H9 (cell line): ENCODE measurements at regions not wholly inside any gene's neighbourhood (a gene's known extent, or its start where the extent isn't known, plus 50 kb on each side); places are given as distances from the start of the nearest gene placed in this dataset.

Source experiments
- DNase-seq: peaks from one replicate; pipeline ENCODE4 v3.0.0-alpha.2; 2017
- H2AFZ ChIP-seq: one replicate; pipeline ENCODE4 v1.6.1; 2013; ENCODE audit warnings: mild to moderate bottlenecking, low read length, control low read depth, moderate library complexity
- H2AK5ac ChIP-seq: 2 replicates; pipeline ENCODE4 v1.6.1; 2013; ENCODE audit warnings: low read length, control low read depth, mixed read lengths; ENCODE audit not compliant: insufficient read length
- H2BK120ac ChIP-seq: one replicate; pipeline ENCODE4 v1.6.1; 2013; ENCODE audit warnings: low read depth, mild to moderate bottlenecking, low read length, control low read depth, inconsistent platforms; ENCODE audit not compliant: poor library complexity, severe bottlenecking
- H2BK12ac ChIP-seq: 2 replicates; pipeline ENCODE4 v1.6.1; 2013; ENCODE audit warnings: low read length, control low read depth, mixed read lengths, low read depth; ENCODE audit not compliant: insufficient read length
- H2BK15ac ChIP-seq: 2 replicates; pipeline ENCODE4 v1.6.1; 2013; ENCODE audit warnings: low read depth, low read length, control low read depth
- H2BK20ac ChIP-seq: one replicate; pipeline ENCODE4 v1.6.1; 2013; ENCODE audit warnings: low read depth, mild to moderate bottlenecking, low read length, control low read depth, inconsistent platforms; ENCODE audit not compliant: poor library complexity, severe bottlenecking
- H2BK5ac ChIP-seq: 2 replicates; pipeline ENCODE4 v1.6.1; 2013; ENCODE audit warnings: low read length, control low read depth, mixed read lengths; ENCODE audit not compliant: insufficient read length
- H3K14ac ChIP-seq: 2 replicates; pipeline ENCODE4 v1.6.1; 2013; ENCODE audit warnings: low read length, control low read depth; ENCODE audit not compliant: insufficient read depth
- H3K18ac ChIP-seq: 2 replicates; pipeline ENCODE4 v1.6.1; 2013; ENCODE audit warnings: low read depth, mild to moderate bottlenecking, mixed read lengths, low read length, control low read depth; ENCODE audit not compliant: insufficient read length
- H3K23ac ChIP-seq: 2 replicates; pipeline ENCODE4 v1.6.1; 2013; ENCODE audit warnings: low read length, control low read depth, mixed read lengths, low read depth; ENCODE audit not compliant: insufficient read length
- H3K23me2 ChIP-seq: 2 replicates; pipeline ENCODE4 v1.6.1; 2013; ENCODE audit warnings: low read depth, mild to moderate bottlenecking, mixed read lengths, low read length, control low read depth; ENCODE audit not compliant: insufficient read length, poor library complexity, severe bottlenecking
- H3K27ac ChIP-seq: 2 replicates; pipeline ENCODE4 v1.5.1; 2013; ENCODE audit warnings: low read length, control low read depth, mixed read lengths, low read depth; ENCODE audit not compliant: insufficient read length
- H3K27me3 ChIP-seq: 2 replicates; pipeline ENCODE4 v1.6.1; 2013; ENCODE audit warnings: low read length, control low read depth, inconsistent platforms; ENCODE audit not compliant: insufficient read depth
- H3K4ac ChIP-seq: 2 replicates; pipeline ENCODE4 v1.6.1; 2013; ENCODE audit warnings: low read depth, mild to moderate bottlenecking, control low read depth, inconsistent platforms, low read length, moderate library complexity
- H3K4me1 ChIP-seq: 2 replicates; pipeline ENCODE4 v1.6.1; 2013; ENCODE audit warnings: low read length, control low read depth, inconsistent platforms; ENCODE audit not compliant: insufficient read depth
- H3K4me2 ChIP-seq: 2 replicates; pipeline ENCODE4 v1.6.1; 2013; ENCODE audit warnings: low read length, control low read depth, mixed read lengths; ENCODE audit not compliant: insufficient read length, insufficient read depth
- H3K56ac ChIP-seq: 2 replicates; pipeline ENCODE4 v1.6.1; 2013; ENCODE audit warnings: low read depth, mild to moderate bottlenecking, mixed read lengths, low read length, control low read depth; ENCODE audit not compliant: insufficient read length
- H3K79me1 ChIP-seq: 2 replicates; pipeline ENCODE4 v1.6.1; 2013; ENCODE audit warnings: low read depth, mild to moderate bottlenecking, moderate library complexity, low read length, control low read depth, inconsistent platforms; ENCODE audit not compliant: insufficient read depth, poor library complexity, severe bottlenecking
- H3K79me2 ChIP-seq: 2 replicates; pipeline ENCODE4 v1.6.1; 2013; ENCODE audit warnings: low read length, control low read depth, inconsistent platforms; ENCODE audit not compliant: insufficient read depth
- H3K9ac ChIP-seq: 2 replicates; pipeline ENCODE4 v1.6.1; 2013; ENCODE audit warnings: low read length, control low read depth, mixed read lengths; ENCODE audit not compliant: insufficient read length; ENCODE audit errors: extremely low read depth
- H3K9me3 ChIP-seq: one replicate; pipeline ENCODE4 v1.6.1; 2013; ENCODE audit warnings: low read depth, low read length, inconsistent platforms; ENCODE audit not compliant: control insufficient read depth
- H3T11ph ChIP-seq: one replicate; pipeline ENCODE4 v1.6.1; 2013; ENCODE audit warnings: mild to moderate bottlenecking, low read length, control low read depth, inconsistent platforms
- H4K20me1 ChIP-seq: one replicate; pipeline ENCODE4 v1.6.1; 2013; ENCODE audit not compliant: control insufficient read depth, insufficient read length, insufficient read depth
- H4K5ac ChIP-seq: 2 replicates; pipeline ENCODE4 v1.6.1; 2013; ENCODE audit warnings: low read depth, mild to moderate bottlenecking, mixed read lengths, low read length, control low read depth; ENCODE audit not compliant: insufficient read length
- H4K8ac ChIP-seq: replicated peaks from 2 replicates; pipeline ENCODE4 v1.6.1; 2013; ENCODE audit warnings: low read length, control low read depth, mixed read lengths, low read depth; ENCODE audit not compliant: insufficient read length
- H4K91ac ChIP-seq: 2 replicates; pipeline ENCODE4 v1.6.1; 2013; ENCODE audit warnings: low read depth, mild to moderate bottlenecking, moderate library complexity, mixed read lengths, low read length, control low read depth; ENCODE audit not compliant: insufficient read length
- H3K27ac Mint-ChIP-seq, 3 experiments: 2 replicates in 2 of 3; 3 replicates in 1 of 3; pipeline ENCODE4 v1.8.0; 2020 to 2021; ENCODE audit warnings: mixed read lengths in 3 of 3, mild to moderate bottlenecking in 1 of 3, moderate library complexity in 1 of 3
- H3K27me3 Mint-ChIP-seq: 2 replicates; pipeline ENCODE4 v1.8.0; 2021; ENCODE audit warnings: low read depth, mild to moderate bottlenecking, moderate library complexity, mixed read lengths
- H3K36me3 Mint-ChIP-seq, 3 experiments: 2 replicates in 2 of 3; 3 replicates in 1 of 3; pipeline ENCODE4 v1.8.0; 2020 to 2021; ENCODE audit warnings: low read depth in 3 of 3, mixed read lengths in 3 of 3; ENCODE audit not compliant: insufficient read depth in 1 of 3
- H3K4me1 Mint-ChIP-seq, 2 experiments: 2 replicates each; pipeline ENCODE4 v1.8.0; 2020; ENCODE audit warnings: mixed read lengths in 2 of 2
- H3K4me3 Mint-ChIP-seq, 2 experiments: 2 replicates in 1 of 2; 3 replicates in 1 of 2; pipeline ENCODE4 v1.8.0; 2020 to 2021; ENCODE audit warnings: mild to moderate bottlenecking in 2 of 2, mixed read lengths in 2 of 2, moderate library complexity in 1 of 2
- H3K9me3 Mint-ChIP-seq, 2 experiments: 2 replicates in 1 of 2; 3 replicates in 1 of 2; pipeline ENCODE4 v1.8.0; 2020; ENCODE audit warnings: mild to moderate bottlenecking in 2 of 2, mixed read lengths in 2 of 2, moderate library complexity in 1 of 2
- WGBS: extraction: QIAGEN DNeasy Blood & Tissue Kit; methylation state at CpG from one replicate; pipeline ENCODE4 v1.1.7; 2013; ENCODE audit warnings: missing lambda C conversion rate, low lambda C conversion rate, mixed read lengths; ENCODE audit not compliant: insufficient read length; ENCODE audit errors: extremely low coverage; 5-methylcytosine and 5-hydroxymethylcytosine counted together
- TF ChIP-seq, protein P1 (sequence below): fragments of 200-600 bp; sonication (generic); conservative IDR thresholded peaks from 3 replicates; pipeline ENCODE4 v1.8.0; 2021; ENCODE audit warnings: antibody characterized with exemption, mild to moderate bottlenecking

DNA sequence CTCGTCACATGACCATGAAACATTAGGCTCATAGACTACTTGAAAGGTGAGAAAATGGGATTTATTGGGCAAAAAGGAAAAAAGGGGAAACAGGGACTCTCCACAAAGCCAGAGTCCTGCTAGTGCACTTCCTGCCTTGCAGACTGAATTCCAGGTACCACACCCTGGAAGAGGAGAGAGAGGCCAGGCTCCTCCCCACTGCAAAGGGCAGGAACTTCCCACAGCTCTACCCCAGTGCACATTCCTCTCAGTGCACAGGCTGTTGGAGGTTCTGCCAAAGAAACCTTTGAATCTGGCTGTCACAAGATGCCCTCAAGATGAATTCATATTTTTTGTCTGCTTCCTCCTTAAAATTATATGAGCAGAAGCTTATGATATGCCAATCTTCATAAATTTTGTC is 920.4 kb upstream of the GJE1 start:
- Mint-ChIP-seq H3K36me3 (peaks cover 2 to 3% (median 2%) of the 10 kb centered on the region in 3 experiments; a peak in 6 of 7 replicates), H3K4me3 (no peak overlapping the region), H3K27ac (no peak overlapping the region; a peak in 1 of 7 replicates), H3K27me3 (no peaks in the 10 kb centered on the region), H3K9me3 (peaks cover 6 to 7% of the 10 kb centered on the region in 2 experiments; a peak in 3 of 5 replicates), H3K4me1 (no peaks in the 10 kb centered on the region)
- no peak overlapping the region for H3K4ac ChIP-seq
- H3K4me2 ChIP-seq, result no peak overlapping the region
- no peak overlapping the region for H2BK120ac ChIP-seq
- H4K20me1 ChIP-seq, result no peaks in the 10 kb centered on the region
- no peak overlapping the region for H2BK5ac ChIP-seq
- H3K79me1 ChIP-seq, result no peaks in the 10 kb centered on the region
- no peak overlapping the region for H2BK12ac ChIP-seq
- no CpG with 5 or more reads among the region's 1 CpG for WGBS
- no peaks in the 10 kb centered on the region for H3K79me2 ChIP-seq
- no peak overlapping the region for H3K9ac ChIP-seq
- H3K23me2 ChIP-seq, result no peaks in the 10 kb centered on the region
- no peak overlapping the region for H3K27ac ChIP-seq
- no peaks in the 10 kb centered on the region for H3K9me3 ChIP-seq
- no peak overlapping the region for H2AK5ac ChIP-seq
- no peak overlapping the region for H4K8ac ChIP-seq
- no peak overlapping the region for H3K18ac ChIP-seq
- TF ChIP-seq, protein P1, sequence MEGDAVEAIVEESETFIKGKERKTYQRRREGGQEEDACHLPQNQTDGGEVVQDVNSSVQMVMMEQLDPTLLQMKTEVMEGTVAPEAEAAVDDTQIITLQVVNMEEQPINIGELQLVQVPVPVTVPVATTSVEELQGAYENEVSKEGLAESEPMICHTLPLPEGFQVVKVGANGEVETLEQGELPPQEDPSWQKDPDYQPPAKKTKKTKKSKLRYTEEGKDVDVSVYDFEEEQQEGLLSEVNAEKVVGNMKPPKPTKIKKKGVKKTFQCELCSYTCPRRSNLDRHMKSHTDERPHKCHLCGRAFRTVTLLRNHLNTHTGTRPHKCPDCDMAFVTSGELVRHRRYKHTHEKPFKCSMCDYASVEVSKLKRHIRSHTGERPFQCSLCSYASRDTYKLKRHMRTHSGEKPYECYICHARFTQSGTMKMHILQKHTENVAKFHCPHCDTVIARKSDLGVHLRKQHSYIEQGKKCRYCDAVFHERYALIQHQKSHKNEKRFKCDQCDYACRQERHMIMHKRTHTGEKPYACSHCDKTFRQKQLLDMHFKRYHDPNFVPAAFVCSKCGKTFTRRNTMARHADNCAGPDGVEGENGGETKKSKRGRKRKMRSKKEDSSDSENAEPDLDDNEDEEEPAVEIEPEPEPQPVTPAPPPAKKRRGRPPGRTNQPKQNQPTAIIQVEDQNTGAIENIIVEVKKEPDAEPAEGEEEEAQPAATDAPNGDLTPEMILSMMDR, result no peak
- no peak overlapping the region for H2BK20ac ChIP-seq
- H2BK15ac ChIP-seq, result no peak overlapping the region
- DNase-seq, result no peak
- H3T11ph ChIP-seq, result no peak overlapping the region
- no peaks in the 10 kb centered on the region for H3K27me3 ChIP-seq
- no peak overlapping the region for H3K23ac ChIP-seq
- H4K5ac ChIP-seq, result no peak overlapping the region
- no peak overlapping the region for H2AFZ ChIP-seq
- no peak overlapping the region for H3K56ac ChIP-seq
- no peak overlapping the region for H3K14ac ChIP-seq
- H3K4me1 ChIP-seq, result no peaks in the 10 kb centered on the region
- H4K91ac ChIP-seq, result no peak overlapping the region
